ENCODE measurements at regions not wholly inside any gene's neighbourhood (a gene's known extent, or its start where the extent isn't known, plus 50 kb on each side); places are given as distances from the start of the nearest gene placed in this dataset.
"Not testable (repeated sequence)": the region's sequence is repeated elsewhere in the genome, so short reads cannot be mapped to it uniquely, and the experiment has no call there.

GRCh38 chr14:89572596-89573398 is 155.8 kb upstream of the FOXN3 start:
- no peak for DNase-seq (ENCODE audit: low read depth in 1 of 2, low spot score in 1 of 2)

- DNase-seq (ENCODE audit: low read depth in 1 of 2, low spot score in 1 of 2) = no peak
These were observed 154.5 kb upstream of the FOXN3 start for GRCh38 chr14:89571491-89571890.

GRCh38 chr14:89566644-89567415 is 149.8 kb upstream of the FOXN3 start:
- DNase-seq (ENCODE audit: low read depth in 1 of 2, low spot score in 1 of 2) = no peak

GRCh38 chr14:89566180-89566579 is 149.1 kb upstream of the FOXN3 start:
- no peak for DNase-seq (ENCODE audit: low read depth in 1 of 2, low spot score in 1 of 2)

- DNase-seq (ENCODE audit: low read depth in 1 of 2, low spot score in 1 of 2) = no peak
These were observed 148.6 kb upstream of the FOXN3 start for GRCh38 chr14:89565607-89566006.

- no peak for DNase-seq (ENCODE audit: low read depth in 1 of 2, low spot score in 1 of 2)
These were observed 148.0 kb upstream of the FOXN3 start for GRCh38 chr14:89564989-89565388.

- no peak for DNase-seq (ENCODE audit: low read depth in 1 of 2, low spot score in 1 of 2)
These were observed 147.4 kb upstream of the FOXN3 start for GRCh38 chr14:89564286-89564957.

GRCh38 chr14:89563471-89563870 is 146.4 kb upstream of the FOXN3 start:
- DNase-seq (ENCODE audit: low read depth in 1 of 2, low spot score in 1 of 2) = no peak

GRCh38 chr14:89551955-89552354 is 134.9 kb upstream of the FOXN3 start:
- DNase-seq (ENCODE audit: low read depth in 1 of 2, low spot score in 1 of 2) = no peak

- no peak for DNase-seq (ENCODE audit: low read depth in 1 of 2, low spot score in 1 of 2)
These were observed 134.4 kb upstream of the FOXN3 start for GRCh38 chr14:89551432-89551831.

GRCh38 chr14:89550821-89551220 is 133.8 kb upstream of the FOXN3 start:
- DNase-seq (ENCODE audit: low read depth in 1 of 2, low spot score in 1 of 2) = no peak

GRCh38 chr14:89549381-89550125 is 132.5 kb upstream of the FOXN3 start:
- no peak for DNase-seq (ENCODE audit: low read depth in 1 of 2, low spot score in 1 of 2)

GRCh38 chr14:89547047-89547446 is 130.0 kb upstream of the FOXN3 start:
- not testable (repeated sequence) for DNase-seq (ENCODE audit: low read depth in 1 of 2, low spot score in 1 of 2)

GRCh38 chr14:89544636-89545301 is 127.7 kb upstream of the FOXN3 start:
- no peak for DNase-seq (ENCODE audit: low read depth in 1 of 2, low spot score in 1 of 2)

GRCh38 chr14:89543425-89543790 is 126.4 kb upstream of the FOXN3 start:
- no peak for DNase-seq (ENCODE audit: low read depth in 1 of 2, low spot score in 1 of 2)

GRCh38 chr14:89542786-89543424 is 125.9 kb upstream of the FOXN3 start:
- no peak for DNase-seq (ENCODE audit: low read depth in 1 of 2, low spot score in 1 of 2)

- DNase-seq (ENCODE audit: low read depth in 1 of 2, low spot score in 1 of 2) = no peak
These were observed 123.9 kb upstream of the FOXN3 start for GRCh38 chr14:89540830-89541470.

- no peak for DNase-seq (ENCODE audit: low read depth in 1 of 2, low spot score in 1 of 2)
These were observed 123.2 kb upstream of the FOXN3 start for GRCh38 chr14:89540009-89540829.

GRCh38 chr14:89537911-89538310 is 120.9 kb upstream of the FOXN3 start:
- no peak for DNase-seq (ENCODE audit: low read depth in 1 of 2, low spot score in 1 of 2)
